ENCODE measurements at regions not wholly inside any gene's neighbourhood (a gene's known extent, or its start where the extent isn't known, plus 50 kb on each side); places are given as distances from the start of the nearest gene placed in this dataset.
"Not testable (repeated sequence)": the region's sequence is repeated elsewhere in the genome, so short reads cannot be mapped to it uniquely, and the experiment has no call there.

- DNase-seq, result no peak
Observed at GRCh38 chr13:112194579-112194978, 127.6 kb downstream of the SOX1 start.

DNA sequence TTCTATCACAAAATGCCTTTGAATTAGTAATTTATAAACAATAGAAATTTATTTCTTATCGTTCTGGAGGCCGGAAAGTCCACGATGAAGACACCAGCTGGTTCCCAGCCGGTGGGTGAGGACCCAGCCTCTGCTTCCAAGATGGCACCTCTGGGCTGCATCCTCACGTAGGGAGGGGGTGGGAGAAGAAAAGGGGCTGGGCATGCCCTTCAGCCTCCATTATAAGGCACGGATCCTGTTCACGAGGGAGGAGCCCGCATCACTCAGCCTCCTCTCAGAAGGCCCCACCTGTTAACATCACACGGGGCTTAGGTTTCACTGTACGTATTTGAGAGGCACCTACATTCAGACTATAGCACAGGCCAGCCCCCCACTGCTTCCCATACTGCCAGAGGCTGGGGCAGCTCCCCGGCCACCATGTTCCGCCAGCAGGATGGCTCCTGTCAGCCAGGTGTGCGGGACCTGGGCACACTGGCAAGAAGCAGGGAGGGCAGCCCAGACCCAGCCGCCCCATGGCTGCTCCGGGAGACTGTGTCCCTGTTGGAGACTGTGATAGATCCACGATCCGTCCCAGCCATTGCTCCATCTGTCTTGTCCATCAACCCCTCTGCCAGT lies 131.6 kb downstream of the SOX1 start:
- no peak for DNase-seq

DNA sequence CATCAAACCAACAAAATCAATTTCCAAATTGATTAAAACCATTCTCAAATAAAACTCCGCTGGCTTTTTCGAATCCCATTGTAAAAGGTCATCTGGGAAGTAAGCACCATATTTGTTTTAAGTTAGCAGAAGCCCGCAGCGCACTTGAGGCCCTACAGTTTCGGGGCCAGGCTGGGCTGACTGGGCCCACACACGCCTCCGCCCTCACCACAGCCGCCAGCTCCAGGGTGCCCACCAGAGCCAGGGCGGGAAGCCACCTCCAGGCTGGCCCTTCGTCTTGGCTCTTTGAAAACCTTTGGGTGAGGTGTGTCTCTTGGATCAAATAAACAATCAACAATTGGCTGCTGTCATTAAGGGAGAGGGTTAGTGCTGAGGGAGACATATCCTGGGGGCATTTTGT lies 133.3 kb downstream of the SOX1 start:
- no peak for DNase-seq

DNA sequence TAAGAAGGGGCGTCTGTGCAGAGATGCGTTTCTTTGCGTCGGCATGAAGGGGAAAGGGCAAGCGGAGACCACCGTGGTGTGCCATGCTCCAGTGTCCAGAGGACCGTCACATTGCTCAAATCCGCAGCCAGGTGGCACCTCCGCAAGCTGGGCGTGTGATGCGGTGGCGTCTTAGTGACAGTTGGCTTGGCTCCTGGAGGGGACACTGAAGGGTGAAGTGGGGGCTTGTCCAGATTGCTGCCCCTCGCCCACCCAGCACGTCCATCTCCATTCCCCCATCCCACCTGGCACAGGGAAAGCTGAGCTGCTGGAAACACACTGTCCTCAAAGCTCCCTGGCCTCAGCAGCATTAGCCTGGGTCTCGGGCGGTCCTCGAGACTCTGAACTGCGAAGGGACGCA lies 135.3 kb downstream of the SOX1 start:
- no peak for DNase-seq

GRCh38 chr13:112202966-112203365 lies 136.0 kb downstream of the SOX1 start:
- DNase-seq, result no peak

DNA sequence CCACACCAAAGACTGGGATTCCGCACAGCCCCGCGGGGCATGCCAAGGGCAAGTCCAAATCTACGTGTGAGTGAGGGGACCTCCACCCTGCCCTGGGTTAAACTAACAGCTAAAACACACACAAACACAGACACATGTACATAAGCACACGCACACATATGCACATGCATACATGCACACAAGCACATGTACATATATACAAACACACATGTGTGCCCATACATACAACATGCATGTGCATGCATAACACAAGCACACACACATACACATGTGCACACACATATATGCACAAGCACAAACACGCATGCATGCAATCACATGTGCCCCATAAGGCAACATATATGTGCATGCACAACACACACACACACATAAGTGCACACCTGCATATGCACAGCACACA lies 136.7 kb downstream of the SOX1 start:
- DNase-seq, result no peak

- no peak for DNase-seq
Observed at GRCh38 chr13:112204346-112205327, 137.7 kb downstream of the SOX1 start.

- no peak for DNase-seq
Observed at GRCh38 chr13:112205990-112206389, 139.0 kb downstream of the SOX1 start.

GRCh38 chr13:112207129-112207528 lies 140.2 kb downstream of the SOX1 start:
- DNase-seq, result no peak

GRCh38 chr13:112208656-112209055 lies 141.7 kb downstream of the SOX1 start:
- no peak for DNase-seq

- DNase-seq, result no peak
Observed at GRCh38 chr13:112209266-112209665, 142.3 kb downstream of the SOX1 start.

DNA sequence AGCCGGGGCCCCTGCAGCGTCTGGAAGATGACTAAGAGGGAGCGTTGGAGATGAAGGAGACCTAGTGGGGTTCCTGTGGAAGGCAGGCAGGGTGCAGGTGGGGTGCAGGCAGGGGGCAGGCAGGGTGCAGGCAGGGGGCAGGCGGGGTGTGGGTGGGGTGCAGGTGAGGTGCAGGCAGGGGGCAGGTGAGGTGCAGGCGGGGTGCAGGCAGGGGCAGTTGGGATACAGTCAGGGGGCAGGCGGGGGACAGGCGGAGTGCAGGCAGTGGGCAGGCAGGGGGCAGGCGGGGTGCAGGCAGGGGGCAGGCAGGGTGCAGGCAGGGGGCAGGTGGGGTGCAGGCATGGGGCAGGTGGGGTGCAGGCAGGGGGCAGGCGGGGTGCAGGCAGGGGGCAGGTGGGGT lies 142.8 kb downstream of the SOX1 start:
- DNase-seq, result no peak

DNA sequence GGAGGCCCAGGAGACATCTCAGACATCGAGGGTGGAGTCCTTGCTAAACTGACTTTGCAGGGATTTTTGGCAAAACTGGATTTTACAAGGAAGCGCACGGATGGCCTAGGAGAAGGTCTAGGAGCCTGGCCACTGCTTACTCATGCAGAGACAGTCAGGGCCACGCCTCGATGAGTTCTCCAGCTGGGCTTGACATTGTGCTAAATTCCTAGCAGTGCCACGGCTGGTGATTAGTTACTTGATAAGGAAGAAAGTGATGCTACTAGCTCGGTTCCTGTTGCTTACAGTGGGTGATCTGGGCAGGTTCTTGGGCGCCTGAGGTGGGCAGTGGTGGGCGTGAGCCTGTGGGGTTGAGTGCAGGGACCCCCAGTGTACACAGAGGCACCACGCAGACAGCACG lies 143.4 kb downstream of the SOX1 start:
- DNase-seq, result no peak

GRCh38 chr13:112212533-112212932 lies 145.6 kb downstream of the SOX1 start:
- DNase-seq, result no peak

DNA sequence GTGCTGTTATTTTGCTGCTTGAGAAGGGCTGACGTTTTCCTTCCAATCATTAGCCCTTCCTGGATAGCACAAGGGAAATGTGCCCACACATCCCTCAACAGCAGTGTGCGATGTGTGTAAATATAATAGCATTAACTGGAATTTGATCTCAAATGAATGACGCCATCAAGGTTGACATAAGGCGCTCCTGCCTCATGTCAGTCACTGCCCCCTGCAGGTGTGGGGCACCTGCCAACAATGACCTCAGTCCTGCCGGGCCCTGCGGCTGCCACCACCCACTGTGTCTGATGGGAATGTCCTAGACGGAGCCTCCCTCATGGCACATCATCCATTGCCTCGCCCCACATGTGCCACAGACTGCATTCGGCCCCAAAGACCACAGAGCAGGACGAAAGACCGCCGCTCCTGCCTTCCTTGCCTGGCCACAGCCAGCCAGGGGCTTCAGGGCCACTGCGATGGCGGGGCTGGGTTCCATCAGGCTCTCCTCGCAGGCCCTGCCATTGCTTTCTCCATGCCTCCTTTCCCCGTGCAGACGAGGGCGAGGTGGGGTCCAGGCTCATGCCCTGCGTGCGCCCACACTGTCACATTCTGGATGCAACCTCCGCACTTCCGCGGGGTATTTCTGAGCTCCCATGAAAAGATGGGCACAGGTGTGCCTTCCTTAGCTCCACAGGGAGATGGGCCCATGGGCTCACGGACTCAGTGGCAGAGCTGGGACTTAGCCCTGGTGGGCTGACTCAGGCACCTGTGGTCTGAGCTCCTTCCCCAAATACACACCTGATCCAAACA lies 146.7 kb downstream of the SOX1 start:
- no peak for DNase-seq

GRCh38 chr13:112215871-112216270 lies 148.9 kb downstream of the SOX1 start:
- no peak for DNase-seq

DNA sequence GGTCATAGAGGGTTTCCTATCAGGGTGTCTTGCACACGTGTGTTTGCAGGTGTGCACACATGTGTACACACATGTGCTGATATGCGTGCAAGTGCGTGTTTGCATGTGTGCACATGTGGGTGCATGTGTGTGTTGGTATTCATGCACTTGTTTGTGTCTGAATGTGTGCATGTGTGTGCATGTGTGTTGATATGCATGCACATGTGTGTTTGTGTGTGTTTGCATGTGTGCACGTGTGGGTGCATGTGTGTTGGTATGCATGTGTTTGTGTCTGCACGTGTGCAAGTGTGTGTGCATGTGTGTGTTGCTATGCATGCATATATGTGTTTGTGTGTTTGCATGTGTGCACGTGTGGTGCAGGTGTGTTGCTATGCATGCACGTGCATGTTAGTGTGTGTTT lies 150.5 kb downstream of the SOX1 start:
- no peak for DNase-seq

GRCh38 chr13:112218416-112218815 lies 151.5 kb downstream of the SOX1 start:
- no peak for DNase-seq

DNA sequence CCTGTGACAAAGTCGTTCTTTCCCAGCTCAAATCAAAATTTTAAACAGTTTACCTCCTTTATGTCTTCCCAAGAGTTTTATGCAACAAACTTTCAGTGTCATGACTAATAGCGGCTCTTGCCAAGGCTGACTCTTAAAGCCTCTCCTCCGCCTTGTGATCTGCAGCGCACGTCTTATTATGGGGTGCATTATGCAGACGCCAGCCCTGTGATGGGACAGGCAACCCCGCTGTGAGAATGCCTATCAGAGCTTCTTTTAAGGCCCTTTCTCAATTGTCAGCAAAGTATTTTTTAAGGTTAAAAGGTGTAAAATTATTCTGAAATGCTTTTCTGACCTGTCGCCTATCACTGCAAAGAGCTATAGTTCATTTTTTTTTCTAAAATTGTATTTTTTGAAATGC lies 152.8 kb downstream of the SOX1 start:
- no peak for DNase-seq

GRCh38 chr13:112220296-112220875 lies 153.4 kb downstream of the SOX1 start:
- DNase-seq, result no peak

GRCh38 chr13:112220925-112221324 lies 154.0 kb downstream of the SOX1 start:
- DNase-seq, result no peak

DNA sequence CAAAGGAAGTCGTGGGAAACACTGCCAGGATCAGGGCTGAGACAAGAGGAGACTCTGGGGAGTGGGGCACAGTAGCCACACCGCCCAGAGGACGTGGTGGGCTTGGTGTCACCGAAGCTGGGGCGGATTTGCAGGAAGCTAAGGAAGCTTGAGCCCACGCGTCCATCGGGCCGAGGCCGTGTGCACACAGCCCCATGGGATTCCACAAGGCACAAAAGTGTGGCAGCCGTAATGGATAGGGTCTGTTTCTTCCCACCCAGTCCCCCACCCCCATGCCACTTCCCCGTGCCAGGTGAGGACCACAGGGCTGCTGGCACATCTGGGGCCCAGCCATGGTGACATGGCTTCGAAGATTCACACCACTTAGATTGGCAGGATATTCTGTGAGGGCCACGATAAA lies 153.2 kb upstream of the SPACA7 start:
- DNase-seq, result no peak

DNA sequence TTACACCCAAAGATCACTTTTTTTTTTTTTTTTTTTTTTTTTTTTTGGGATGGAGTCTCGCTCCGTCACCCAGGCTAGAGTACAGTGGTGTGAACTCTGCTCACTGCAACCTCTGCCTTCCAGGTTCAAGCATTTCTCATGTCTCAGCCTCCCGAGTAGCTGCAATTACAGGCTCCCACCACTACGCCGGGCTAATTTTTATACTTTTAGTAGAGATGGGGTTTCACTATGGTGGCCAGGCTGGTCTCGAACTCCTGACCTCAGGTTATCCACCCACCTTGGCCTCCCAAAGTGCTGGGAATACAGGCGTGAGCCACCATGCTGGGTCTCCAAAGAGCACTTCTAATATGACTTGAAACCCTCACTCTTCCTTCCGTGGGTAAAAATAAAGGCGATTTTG lies 152.2 kb upstream of the SPACA7 start:
- DNase-seq, result not testable (repeated sequence)
